HEK293 (cell line): ENCODE measurements at regions not wholly inside any gene's neighbourhood (a gene's known extent, or its start where the extent isn't known, plus 50 kb on each side); places are given as distances from the start of the nearest gene placed in this dataset.

ENCODE experiments used
- CTCF ChIA-PET: fragments of 350-600 bp; formaldehyde crosslinking; extraction: SDS; loops from one replicate; lab custom pipeline; 2021; ENCODE audit warnings: antibody characterized with exemption; lab: Yijun Ruan, JAX
- POLR2A ChIA-PET: fragments of 300-600 bp; formaldehyde crosslinking; extraction: SDS; loops from one replicate; lab custom pipeline; 2020; ENCODE audit warnings: antibody characterized with exemption, inconsistent platforms; lab: Yijun Ruan, JAX
- H3K27ac ChIP-seq: fragments of 200-500 bp; sonication (Bioruptor generic); 2 replicates; pipeline ENCODE4 v1.5.1; 2014; ENCODE audit warnings: low read depth, low read length, control low read depth, inconsistent platforms; ENCODE audit errors: extremely low read depth
- H3K36me3 ChIP-seq, 2 experiments: fragments of 200-500 bp in 1 of 2; sonication (Bioruptor generic) in 1 of 2; 1 replicate in 1 of 2; 2 replicates in 1 of 2; pipeline ENCODE4 v1.5.1; 2014 to 2017; ENCODE audit warnings: inconsistent platforms in 2 of 2, low read length in 2 of 2; ENCODE audit not compliant: control insufficient read depth in 2 of 2, insufficient read depth in 1 of 2
- H3K4me1 ChIP-seq: fragments of 200-500 bp; sonication (Bioruptor generic); 2 replicates; pipeline ENCODE4 v1.5.1; 2014; ENCODE audit warnings: mild to moderate bottlenecking, low read length, inconsistent platforms; ENCODE audit not compliant: control insufficient read depth, insufficient read depth
- H3K4me3 ChIP-seq: 2 replicates; pipeline ENCODE4 v1.5.1; 2011; ENCODE audit warnings: low read depth, mild to moderate bottlenecking, control low read depth, low read length, moderate library complexity
- H3K9me3 ChIP-seq: fragments of 200-500 bp; sonication (Bioruptor generic); 2 replicates; pipeline ENCODE4 v1.5.1; 2014; ENCODE audit warnings: low read depth, low read length, inconsistent platforms; ENCODE audit not compliant: control insufficient read depth, insufficient read depth
- MYNN ChIP-seq: fragments of 450-650 bp; formaldehyde crosslinking; IDR thresholded peaks from 2 replicates; pipeline ENCODE4 v1.5.1; 2016; ENCODE audit warnings: missing biosample characterization, missing genetic modification characterization, borderline replicate concordance
- SETDB1 ChIP-seq: IDR thresholded peaks from one replicate; pipeline ENCODE4 v1.6.1; 2017; ENCODE audit warnings: mild to moderate bottlenecking, low read length, moderate library complexity, mixed read lengths; ENCODE audit not compliant: insufficient read length
- ZIC2 ChIP-seq: fragments of 450-650 bp; formaldehyde crosslinking; IDR thresholded peaks from 2 replicates; pipeline ENCODE4 v1.5.1; 2016; ENCODE audit warnings: missing biosample characterization, missing genetic modification characterization
- ZNF121 ChIP-seq: fragments of 450-650 bp; formaldehyde crosslinking; IDR thresholded peaks from 2 replicates; pipeline ENCODE4 v1.5.1; 2016; ENCODE audit warnings: missing biosample characterization, missing genetic modification characterization
- ZNF175 ChIP-seq: fragments of 450-650 bp; formaldehyde crosslinking; IDR thresholded peaks from 2 replicates; pipeline ENCODE4 v1.5.1; 2016; ENCODE audit warnings: missing biosample characterization, missing genetic modification characterization
- ZNF221 ChIP-seq: fragments of 450-650 bp; formaldehyde crosslinking; IDR thresholded peaks from 2 replicates; pipeline ENCODE4 v1.5.1; 2017; ENCODE audit warnings: missing biosample characterization, missing genetic modification characterization, borderline replicate concordance
- ZNF239 ChIP-seq: fragments of 450-650 bp; formaldehyde crosslinking; IDR thresholded peaks from 2 replicates; pipeline ENCODE4 v1.5.1; 2016; ENCODE audit warnings: missing biosample characterization, missing genetic modification characterization
- ZNF248 ChIP-seq: fragments of 450-650 bp; formaldehyde crosslinking; IDR thresholded peaks from 2 replicates; pipeline ENCODE4 v1.5.1; 2017; ENCODE audit warnings: missing biosample characterization, missing genetic modification characterization
- ZNF449 ChIP-seq: fragments of 450-650 bp; formaldehyde crosslinking; IDR thresholded peaks from 2 replicates; pipeline ENCODE4 v1.5.1; 2017; ENCODE audit warnings: missing biosample characterization, mild to moderate bottlenecking, missing genetic modification characterization, moderate library complexity
- ZNF48 ChIP-seq: fragments of 450-650 bp; formaldehyde crosslinking; IDR thresholded peaks from 2 replicates; pipeline ENCODE4 v1.5.1; 2016; ENCODE audit warnings: missing biosample characterization, missing genetic modification characterization
- ZNF488 ChIP-seq: fragments of 450-650 bp; formaldehyde crosslinking; IDR thresholded peaks from 2 replicates; pipeline ENCODE4 v1.5.1; 2016; ENCODE audit warnings: missing biosample characterization, missing genetic modification characterization
- ZNF530 ChIP-seq: fragments of 450-650 bp; formaldehyde crosslinking; IDR thresholded peaks from 2 replicates; pipeline ENCODE4 v1.5.1; 2016; ENCODE audit warnings: low read depth, missing biosample characterization, missing genetic modification characterization
- ZNF639 ChIP-seq: fragments of 450-650 bp; formaldehyde crosslinking; IDR thresholded peaks from 2 replicates; pipeline ENCODE4 v1.5.1; 2016; ENCODE audit warnings: missing biosample characterization, missing genetic modification characterization
- ZNF837 ChIP-seq: fragments of 450-650 bp; formaldehyde crosslinking; IDR thresholded peaks from 2 replicates; pipeline ENCODE4 v1.5.1; 2016; ENCODE audit warnings: missing biosample characterization, missing genetic modification characterization
- TF ChIP-seq, protein P1 (sequence below): fragments of 450-650 bp; formaldehyde crosslinking; IDR thresholded peaks from 2 replicates; pipeline ENCODE4 v1.5.1; 2017; ENCODE audit warnings: missing biosample characterization, missing genetic modification characterization
- TF ChIP-seq, protein P2 (sequence below): fragments of 450-650 bp; formaldehyde crosslinking; IDR thresholded peaks from 2 replicates; pipeline ENCODE4 v1.5.1; 2016; ENCODE audit warnings: missing biosample characterization, missing genetic modification characterization, borderline replicate concordance
- TF ChIP-seq, protein P3 (sequence below): fragments of 450-650 bp; IDR thresholded peaks from 2 replicates; pipeline ENCODE4 v1.5.1; 2018; ENCODE audit warnings: missing biosample characterization, missing genetic modification characterization

- Histone ChIP-seq H3K36me3 (no peaks in the 10 kb centered on the region), H3K27ac (no peak overlapping the region), H3K4me3 (no peak overlapping the region), H3K4me1 (no peaks in the 10 kb centered on the region), H3K9me3 (no peaks in the 10 kb centered on the region)
- CTCF ChIA-PET, result interaction anchor here (0.5 kb wide), 1 partner anchor 33 kb away, joined by 3 read pairs; no protein-coding TSS in a partner anchor
- TF ChIP-seq ZIC2 (tag by site-specific recombination), result no peak
- POLR2A ChIA-PET, result interaction anchor here (0.5 kb wide), 1 partner anchor 20 kb away, joined by 3 read pairs; no protein-coding TSS in a partner anchor
These were observed 1020.3 kb downstream of the NAALADL2 start for GRCh38 chr3:175879417-175879816.

DNA sequence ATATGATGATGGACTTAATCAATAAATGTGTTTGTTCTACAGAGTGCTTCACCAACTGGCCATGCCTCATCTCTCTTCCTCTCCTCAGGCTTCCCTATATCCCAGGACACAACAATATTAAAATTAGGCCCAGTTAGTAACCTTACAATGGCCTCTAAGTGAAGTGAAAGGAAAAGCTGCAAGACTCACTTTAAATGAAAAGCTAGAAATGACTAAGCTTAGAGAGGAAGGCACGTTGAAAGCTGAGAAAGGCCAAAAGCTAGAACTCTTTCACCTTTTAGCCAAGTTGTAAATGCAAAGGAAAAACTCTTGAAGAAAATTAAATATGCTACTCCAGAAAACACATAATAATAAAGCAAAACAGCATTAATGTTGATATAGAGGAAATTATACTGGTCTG, 1010.3 kb downstream of the NAALADL2 start:
- ChIA-PET POLR2A (no interaction called here), CTCF (no interaction called here)
- Histone ChIP-seq H3K36me3 (no peaks in the 10 kb centered on the region), H3K9me3 (no peaks in the 10 kb centered on the region), H3K4me1 (no peaks in the 10 kb centered on the region), H3K27ac (no peak overlapping the region), H3K4me3 (no peak overlapping the region)
- TF ChIP-seq ZNF175 (tag by site-specific recombination) (no peak), ZNF248 (tag by site-specific recombination) (no peak), ZNF837 (no peak), ZNF239 (tag by site-specific recombination) (no peak), ZNF221 (tag by site-specific recombination) (no peak), ZNF121 (tag by site-specific recombination) (no peak), SETDB1 (no peak), ZNF48 (tag by site-specific recombination) (no peak), ZNF530 (tag by site-specific recombination) (no peak), ZNF488 (tag by site-specific recombination) (no peak), ZNF449 (no peak), ZNF639 (tag by site-specific recombination) (no peak), MYNN (tag by site-specific recombination) (no peak)
- TF ChIP-seq, protein P1, sequence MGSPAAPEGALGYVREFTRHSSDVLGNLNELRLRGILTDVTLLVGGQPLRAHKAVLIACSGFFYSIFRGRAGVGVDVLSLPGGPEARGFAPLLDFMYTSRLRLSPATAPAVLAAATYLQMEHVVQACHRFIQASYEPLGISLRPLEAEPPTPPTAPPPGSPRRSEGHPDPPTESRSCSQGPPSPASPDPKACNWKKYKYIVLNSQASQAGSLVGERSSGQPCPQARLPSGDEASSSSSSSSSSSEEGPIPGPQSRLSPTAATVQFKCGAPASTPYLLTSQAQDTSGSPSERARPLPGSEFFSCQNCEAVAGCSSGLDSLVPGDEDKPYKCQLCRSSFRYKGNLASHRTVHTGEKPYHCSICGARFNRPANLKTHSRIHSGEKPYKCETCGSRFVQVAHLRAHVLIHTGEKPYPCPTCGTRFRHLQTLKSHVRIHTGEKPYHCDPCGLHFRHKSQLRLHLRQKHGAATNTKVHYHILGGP (tag by site-specific recombination), result no peak
- TF ChIP-seq, protein P2, sequence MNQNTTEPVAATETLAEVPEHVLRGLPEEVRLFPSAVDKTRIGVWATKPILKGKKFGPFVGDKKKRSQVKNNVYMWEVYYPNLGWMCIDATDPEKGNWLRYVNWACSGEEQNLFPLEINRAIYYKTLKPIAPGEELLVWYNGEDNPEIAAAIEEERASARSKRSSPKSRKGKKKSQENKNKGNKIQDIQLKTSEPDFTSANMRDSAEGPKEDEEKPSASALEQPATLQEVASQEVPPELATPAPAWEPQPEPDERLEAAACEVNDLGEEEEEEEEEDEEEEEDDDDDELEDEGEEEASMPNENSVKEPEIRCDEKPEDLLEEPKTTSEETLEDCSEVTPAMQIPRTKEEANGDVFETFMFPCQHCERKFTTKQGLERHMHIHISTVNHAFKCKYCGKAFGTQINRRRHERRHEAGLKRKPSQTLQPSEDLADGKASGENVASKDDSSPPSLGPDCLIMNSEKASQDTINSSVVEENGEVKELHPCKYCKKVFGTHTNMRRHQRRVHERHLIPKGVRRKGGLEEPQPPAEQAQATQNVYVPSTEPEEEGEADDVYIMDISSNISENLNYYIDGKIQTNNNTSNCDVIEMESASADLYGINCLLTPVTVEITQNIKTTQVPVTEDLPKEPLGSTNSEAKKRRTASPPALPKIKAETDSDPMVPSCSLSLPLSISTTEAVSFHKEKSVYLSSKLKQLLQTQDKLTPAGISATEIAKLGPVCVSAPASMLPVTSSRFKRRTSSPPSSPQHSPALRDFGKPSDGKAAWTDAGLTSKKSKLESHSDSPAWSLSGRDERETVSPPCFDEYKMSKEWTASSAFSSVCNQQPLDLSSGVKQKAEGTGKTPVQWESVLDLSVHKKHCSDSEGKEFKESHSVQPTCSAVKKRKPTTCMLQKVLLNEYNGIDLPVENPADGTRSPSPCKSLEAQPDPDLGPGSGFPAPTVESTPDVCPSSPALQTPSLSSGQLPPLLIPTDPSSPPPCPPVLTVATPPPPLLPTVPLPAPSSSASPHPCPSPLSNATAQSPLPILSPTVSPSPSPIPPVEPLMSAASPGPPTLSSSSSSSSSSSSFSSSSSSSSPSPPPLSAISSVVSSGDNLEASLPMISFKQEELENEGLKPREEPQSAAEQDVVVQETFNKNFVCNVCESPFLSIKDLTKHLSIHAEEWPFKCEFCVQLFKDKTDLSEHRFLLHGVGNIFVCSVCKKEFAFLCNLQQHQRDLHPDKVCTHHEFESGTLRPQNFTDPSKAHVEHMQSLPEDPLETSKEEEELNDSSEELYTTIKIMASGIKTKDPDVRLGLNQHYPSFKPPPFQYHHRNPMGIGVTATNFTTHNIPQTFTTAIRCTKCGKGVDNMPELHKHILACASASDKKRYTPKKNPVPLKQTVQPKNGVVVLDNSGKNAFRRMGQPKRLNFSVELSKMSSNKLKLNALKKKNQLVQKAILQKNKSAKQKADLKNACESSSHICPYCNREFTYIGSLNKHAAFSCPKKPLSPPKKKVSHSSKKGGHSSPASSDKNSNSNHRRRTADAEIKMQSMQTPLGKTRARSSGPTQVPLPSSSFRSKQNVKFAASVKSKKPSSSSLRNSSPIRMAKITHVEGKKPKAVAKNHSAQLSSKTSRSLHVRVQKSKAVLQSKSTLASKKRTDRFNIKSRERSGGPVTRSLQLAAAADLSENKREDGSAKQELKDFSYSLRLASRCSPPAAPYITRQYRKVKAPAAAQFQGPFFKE (tag by site-specific recombination), result no peak
- TF ChIP-seq, protein P3, sequence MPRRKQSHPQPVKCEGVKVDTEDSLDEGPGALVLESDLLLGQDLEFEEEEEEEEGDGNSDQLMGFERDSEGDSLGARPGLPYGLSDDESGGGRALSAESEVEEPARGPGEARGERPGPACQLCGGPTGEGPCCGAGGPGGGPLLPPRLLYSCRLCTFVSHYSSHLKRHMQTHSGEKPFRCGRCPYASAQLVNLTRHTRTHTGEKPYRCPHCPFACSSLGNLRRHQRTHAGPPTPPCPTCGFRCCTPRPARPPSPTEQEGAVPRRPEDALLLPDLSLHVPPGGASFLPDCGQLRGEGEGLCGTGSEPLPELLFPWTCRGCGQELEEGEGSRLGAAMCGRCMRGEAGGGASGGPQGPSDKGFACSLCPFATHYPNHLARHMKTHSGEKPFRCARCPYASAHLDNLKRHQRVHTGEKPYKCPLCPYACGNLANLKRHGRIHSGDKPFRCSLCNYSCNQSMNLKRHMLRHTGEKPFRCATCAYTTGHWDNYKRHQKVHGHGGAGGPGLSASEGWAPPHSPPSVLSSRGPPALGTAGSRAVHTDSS (tag by site-specific recombination), result no peak
